Liver (tissue), 8 donors: ENCODE measurements at regions not wholly inside any gene's neighbourhood (a gene's known extent, or its start where the extent isn't known, plus 50 kb on each side); places are given as distances from the start of the nearest gene placed in this dataset.

Experiments
- DNase-seq: peaks from one replicate; pipeline ENCODE4 v3.0.0-alpha.2; 2017; ENCODE audit warnings: low spot score
- H3K27ac ChIP-seq, 2 donors: one replicate each; pipeline ENCODE4 v1.7.0; 2013; ENCODE audit warnings: inconsistent platforms in 2 of 2, low read length in 2 of 2, control low read depth in 1 of 2, low read depth in 1 of 2, mild to moderate bottlenecking in 1 of 2
- H3K27me3 ChIP-seq, 4 donors: one replicate each; pipeline versions ENCODE4 v1.6.1 to v1.7.0; 2013; ENCODE audit warnings: low read length in 3 of 4, inconsistent platforms in 1 of 4, mild to moderate bottlenecking in 1 of 4, moderate library complexity in 1 of 4; ENCODE audit not compliant: control insufficient read depth in 4 of 4, insufficient read depth in 4 of 4
- H3K36me3 ChIP-seq, 4 donors: one replicate each; pipeline versions ENCODE4 v1.6.1 to v1.7.0; 2013; ENCODE audit warnings: low read length in 3 of 4, mild to moderate bottlenecking in 3 of 4, low read depth in 1 of 4, moderate library complexity in 1 of 4; ENCODE audit not compliant: control insufficient read depth in 4 of 4, insufficient read depth in 3 of 4
- H3K4me1 ChIP-seq, 4 donors: one replicate each; pipeline versions ENCODE4 v1.6.1 to v1.7.0; 2013; ENCODE audit warnings: low read length in 3 of 4, mild to moderate bottlenecking in 3 of 4, moderate library complexity in 1 of 4; ENCODE audit not compliant: control insufficient read depth in 4 of 4, insufficient read depth in 4 of 4
- H3K4me3 ChIP-seq, 3 donors: one replicate each; pipeline versions ENCODE4 v1.6.1 to v1.7.0; 2013; ENCODE audit warnings: low read length in 3 of 3, control low read depth in 1 of 3, low read depth in 1 of 3, mild to moderate bottlenecking in 1 of 3
- H3K9ac ChIP-seq, 2 donors: one replicate each; pipeline ENCODE4 v1.7.0; 2013; ENCODE audit warnings: low read length in 2 of 2, mild to moderate bottlenecking in 2 of 2, moderate library complexity in 2 of 2, control low read depth in 1 of 2, low read depth in 1 of 2
- H3K9me3 ChIP-seq, 4 donors: one replicate each; pipeline versions ENCODE4 v1.6.1 to v1.7.0; 2013; ENCODE audit warnings: low read length in 3 of 4; ENCODE audit not compliant: control insufficient read depth in 4 of 4
- CTCF ChIP-seq: fragments of 150-350 bp; IDR thresholded peaks from 2 replicates; pipeline ENCODE4 v1.5.1; 2017; ENCODE audit warnings: improper control_type of control experiment, low read depth, low read length; ENCODE audit not compliant: missing input control
- FOXA1 ChIP-seq: IDR thresholded peaks from 2 replicates; pipeline ENCODE4 v1.6.1; 2016; ENCODE audit warnings: antibody characterized with exemption
- GABPA ChIP-seq, 2 donors: IDR thresholded peaks in 1 of 2; conservative IDR thresholded peaks in 1 of 2; 2 replicates each; pipeline ENCODE4 v1.6.1; 2016; ENCODE audit warnings: antibody characterized with exemption in 2 of 2, mild to moderate bottlenecking in 1 of 2, moderate library complexity in 1 of 2
- JUND ChIP-seq, 2 donors: IDR thresholded peaks; 2 replicates each; pipeline ENCODE4 v1.6.1; 2016; ENCODE audit warnings: antibody characterized with exemption in 2 of 2
- MAX ChIP-seq: IDR thresholded peaks from 2 replicates; pipeline ENCODE4 v1.6.1; 2016; ENCODE audit warnings: antibody characterized with exemption
- NR2F2 ChIP-seq: IDR thresholded peaks from 2 replicates; pipeline ENCODE4 v1.6.1; 2016; ENCODE audit warnings: antibody characterized with exemption
- RAD21 ChIP-seq, 2 donors: IDR thresholded peaks; 2 replicates each; pipeline ENCODE4 v1.6.1; 2016; ENCODE audit warnings: antibody characterized with exemption in 2 of 2, mild to moderate bottlenecking in 2 of 2
- REST ChIP-seq: IDR thresholded peaks from 2 replicates; pipeline ENCODE4 v1.6.1; 2016; ENCODE audit warnings: antibody characterized with exemption, mild to moderate bottlenecking
- TAF1 ChIP-seq: conservative IDR thresholded peaks from 2 replicates; pipeline ENCODE4 v1.6.1; 2016; ENCODE audit warnings: antibody characterized with exemption, mild to moderate bottlenecking
- WGBS: extraction: QIAGEN DNeasy Blood & Tissue Kit; methylation state at CpG from one replicate; pipeline ENCODE4 v1.1.7; 2013; 5-methylcytosine and 5-hydroxymethylcytosine counted together
- TF ChIP-seq, protein P1 (sequence below): IDR thresholded peaks from 2 replicates; pipeline ENCODE4 v1.6.1; 2016; ENCODE audit warnings: antibody characterized with exemption
- donor health status: healthy.
- donor health status: healthy.
- donor health status: healthy.
- donor health status: healthy.
- donor health status: healthy.

GRCh38 chr2:236348279-236348678, 84.1 kb upstream of the ASB18 start:
- no peak for DNase-seq
- H3K36me3 ChIP-seq, result no peaks in the 10 kb centered on the region
- no peaks in the 10 kb centered on the region for H3K9me3 ChIP-seq
- no peak overlapping the region for H3K27ac ChIP-seq
- H3K27me3 ChIP-seq, result peaks cover 0 to 2% (median 0%) of the 10 kb centered on the region in 4 donors
- no peak for TF ChIP-seq GABPA (IDR thresholded peaks at IDR 0.05 in 1 of 2, conservative IDR thresholded peaks at IDR 0.05 in 1 of 2)
- TF ChIP-seq, protein P1, sequence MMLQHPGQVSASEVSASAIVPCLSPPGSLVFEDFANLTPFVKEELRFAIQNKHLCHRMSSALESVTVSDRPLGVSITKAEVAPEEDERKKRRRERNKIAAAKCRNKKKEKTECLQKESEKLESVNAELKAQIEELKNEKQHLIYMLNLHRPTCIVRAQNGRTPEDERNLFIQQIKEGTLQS, result no peak
- no peak for TF ChIP-seq FOXA1
- TF ChIP-seq RAD21 (IDR thresholded peaks at IDR 0.05), result no peak
- no peak for TF ChIP-seq MAX
- TF ChIP-seq CTCF, result no peak
- WGBS, result 69% methylated on average over 11 of the region's 11 CpGs
- no peaks in the 10 kb centered on the region for H3K4me1 ChIP-seq
- no peak overlapping the region for H3K4me3 ChIP-seq
- H3K9ac ChIP-seq, result no peak overlapping the region

DNA sequence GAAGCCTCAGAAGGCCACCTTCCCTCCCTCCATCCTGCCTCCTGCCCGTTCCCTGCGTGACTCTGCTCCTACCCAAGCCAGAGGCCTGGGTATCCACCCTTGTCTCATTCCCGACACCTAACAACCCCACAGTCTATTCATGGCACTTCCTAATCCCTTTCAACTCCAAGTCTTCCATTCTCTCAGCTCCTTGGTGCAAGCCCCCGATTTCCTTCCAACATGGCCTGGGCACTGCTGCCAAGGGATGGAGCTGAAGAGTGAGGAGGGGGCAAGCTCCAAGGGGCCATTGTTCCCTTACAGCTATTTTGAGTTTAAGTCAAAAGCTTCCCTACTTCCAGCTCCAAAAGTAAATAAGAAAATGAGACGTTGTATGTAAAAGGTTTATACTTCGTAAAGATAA, 84.8 kb upstream of the ASB18 start:
- no peaks in the 10 kb centered on the region for H3K36me3 ChIP-seq
- no peak for DNase-seq
- no peak overlapping the region for H3K9ac ChIP-seq
- peaks cover 0 to 2% (median 0%) of the 10 kb centered on the region in 4 donors for H3K27me3 ChIP-seq
- TF ChIP-seq GABPA (IDR thresholded peaks at IDR 0.05 in 1 of 2, conservative IDR thresholded peaks at IDR 0.05 in 1 of 2) (no peak), CTCF (no peak), JUND (IDR thresholded peaks at IDR 0.05) (no peak), NR2F2 (no peak)
- no peaks in the 10 kb centered on the region for H3K4me1 ChIP-seq
- no peak overlapping the region for H3K4me3 ChIP-seq
- 90% methylated on average over 6 of the region's 6 CpGs for WGBS
- no peaks in the 10 kb centered on the region for H3K9me3 ChIP-seq
- H3K27ac ChIP-seq, result no peak overlapping the region

DNA sequence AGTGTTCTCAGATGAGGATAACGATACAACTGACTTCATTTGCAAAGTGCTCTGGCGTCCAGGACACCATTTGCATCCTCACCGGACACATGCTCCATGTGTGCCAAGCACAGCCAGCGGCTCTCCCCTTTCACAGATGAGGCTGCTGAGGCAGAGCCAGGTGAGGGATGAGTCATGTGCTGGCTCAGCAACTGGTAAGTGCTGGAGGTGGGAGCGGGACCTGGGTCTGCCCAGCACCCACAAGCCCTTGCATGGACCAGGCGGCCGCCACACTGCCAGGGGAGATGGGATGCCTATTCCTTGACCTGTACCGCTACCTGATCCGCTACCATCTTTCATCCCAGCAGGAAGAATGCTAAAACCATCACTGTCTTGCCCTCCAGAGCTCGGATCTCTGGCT, 86.2 kb upstream of the ASB18 start:
- H3K27me3 ChIP-seq, result peaks cover 0 to 2% (median 0%) of the 10 kb centered on the region in 4 donors
- no peaks in the 10 kb centered on the region for H3K36me3 ChIP-seq
- H3K4me3 ChIP-seq, result no peak overlapping the region
- TF ChIP-seq RAD21 (IDR thresholded peaks at IDR 0.05) (no peak), TAF1 (no peak), GABPA (IDR thresholded peaks at IDR 0.05 in 1 of 2, conservative IDR thresholded peaks at IDR 0.05 in 1 of 2) (no peak), CTCF (no peak), REST (no peak)
- WGBS, result 81% methylated on average over 10 of the region's 10 CpGs
- H3K27ac ChIP-seq, result no peak overlapping the region
- no peaks in the 10 kb centered on the region for H3K9me3 ChIP-seq
- no peak for DNase-seq
- H3K9ac ChIP-seq, result no peak overlapping the region
- no peaks in the 10 kb centered on the region for H3K4me1 ChIP-seq
